ENCODE measurements at regions not wholly inside any gene's neighbourhood (a gene's known extent, or its start where the extent isn't known, plus 50 kb on each side); places are given as distances from the start of the nearest gene placed in this dataset.

DNA sequence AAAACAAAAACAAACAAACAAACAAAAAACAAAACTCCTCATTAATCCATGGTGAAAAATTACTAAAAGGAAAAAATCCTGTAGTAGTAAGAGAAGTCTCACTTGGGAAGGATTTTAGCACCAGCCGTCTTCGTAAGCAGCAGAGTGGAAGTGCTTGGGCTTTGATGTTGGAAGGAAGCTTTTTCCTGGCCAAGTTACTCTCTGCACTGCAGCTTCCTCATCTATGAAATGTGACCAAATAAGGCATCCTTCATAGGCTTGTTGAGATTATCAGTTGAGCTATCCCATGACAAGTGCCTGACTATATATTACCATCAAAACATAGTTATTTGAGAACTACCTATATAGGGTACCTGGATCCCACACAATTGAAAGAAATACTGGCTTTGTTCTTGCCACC, 436.4 kb upstream of the ONECUT1 start:
- Histone ChIP-seq H2AFZ (ENCODE audit: low read length) (no peak overlapping the region), H3K4ac (ENCODE audit: low read length) (no peak overlapping the region), H3K9ac (ENCODE audit: low read depth, low read length, poor library complexity) (no peak overlapping the region), H3K14ac (ENCODE audit: low read length) (no peak overlapping the region), H4K91ac (ENCODE audit: low read depth, low read length, poor library complexity) (no peak overlapping the region), H3K18ac (ENCODE audit: low read length) (no peak overlapping the region), H3K27ac (replicated peaks; ENCODE audit: low read length) (no peak overlapping the region), H3K79me1 (ENCODE audit: low read depth, low read length) (no peaks in the 10 kb centered on the region), H4K8ac (ENCODE audit: low read depth, low read length) (no peak overlapping the region), H3K23ac (ENCODE audit: low read depth, low read length, poor library complexity) (no peak overlapping the region), H2BK120ac (ENCODE audit: low read depth, low read length) (no peak overlapping the region), H3K9me3 (replicated peaks in 1 of 2; ENCODE audit: control insufficient read depth in 2 of 2, insufficient read depth in 1 of 2, low read depth in 1 of 2, low read length in 2 of 2) (no peaks in the 10 kb centered on the region), H2BK5ac (ENCODE audit: low read length) (no peak overlapping the region), H2AK5ac (ENCODE audit: low read depth, low read length) (no peak overlapping the region), H3K4me2 (ENCODE audit: insufficient read depth, low read length, poor library complexity, severe bottlenecking) (no peak overlapping the region), H3K27me3 (ENCODE audit: control insufficient read depth in 3 of 3, insufficient read depth in 3 of 3, low read depth in 1 of 3, low read length in 3 of 3) (no peaks in the 10 kb centered on the region), H2BK15ac (ENCODE audit: low read length) (no peak overlapping the region), H3K4me1 (ENCODE audit: control insufficient read depth in 2 of 2, insufficient read depth in 1 of 2, low read depth in 1 of 2, low read length in 2 of 2) (no peaks in the 10 kb centered on the region), H2BK12ac (ENCODE audit: low read length) (no peak overlapping the region), H3K4me3 (ENCODE audit: low read length in 2 of 2) (no peak overlapping the region), H3K36me3 (replicated peaks in 1 of 2; ENCODE audit: control insufficient read depth in 2 of 2, insufficient read depth in 2 of 2, low read length in 2 of 2) (no peaks in the 10 kb centered on the region)
- no CpG with 5 or more reads among the region's 2 CpGs for WGBS, 2 donors (ENCODE audit: extremely low coverage in 2 of 2, insufficient read length in 2 of 2, insufficient replicate concordance in 1 of 2)
- no peak for DNase-seq (ENCODE audit: low spot score)

DNA sequence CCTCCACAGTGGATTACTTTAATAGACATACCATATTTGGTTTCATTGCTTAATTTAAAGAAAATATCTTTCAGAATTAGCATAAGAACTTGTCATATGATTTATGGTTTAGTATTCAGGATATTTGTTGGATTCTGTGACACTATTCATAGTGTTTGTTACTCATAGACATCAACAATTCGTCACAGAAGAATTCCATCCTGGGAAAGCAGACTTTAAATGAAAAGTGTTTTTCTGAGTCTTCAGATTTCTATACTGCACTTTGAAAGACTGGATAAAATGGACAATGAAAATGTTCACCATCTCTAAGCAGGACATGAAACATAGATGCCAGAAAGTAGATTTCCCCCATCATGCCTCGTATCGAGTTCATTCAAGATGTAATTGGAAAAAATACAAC, 435.6 kb upstream of the ONECUT1 start:
- Histone ChIP-seq H2BK15ac (ENCODE audit: low read length) (no peak overlapping the region), H3K27me3 (ENCODE audit: control insufficient read depth in 3 of 3, insufficient read depth in 3 of 3, low read depth in 1 of 3, low read length in 3 of 3) (no peaks in the 10 kb centered on the region), H3K4ac (ENCODE audit: low read length) (no peak overlapping the region), H2BK5ac (ENCODE audit: low read length) (no peak overlapping the region), H3K9ac (ENCODE audit: low read depth, low read length, poor library complexity) (no peak overlapping the region), H3K4me3 (ENCODE audit: low read length in 2 of 2) (no peak overlapping the region), H2AFZ (ENCODE audit: low read length) (no peak overlapping the region), H3K79me1 (ENCODE audit: low read depth, low read length) (no peaks in the 10 kb centered on the region), H3K4me2 (ENCODE audit: insufficient read depth, low read length, poor library complexity, severe bottlenecking) (no peak overlapping the region), H3K18ac (ENCODE audit: low read length) (no peak overlapping the region), H3K27ac (replicated peaks; ENCODE audit: low read length) (no peak overlapping the region), H2BK120ac (ENCODE audit: low read depth, low read length) (no peak overlapping the region), H2AK5ac (ENCODE audit: low read depth, low read length) (no peak overlapping the region), H3K4me1 (ENCODE audit: control insufficient read depth in 2 of 2, insufficient read depth in 1 of 2, low read depth in 1 of 2, low read length in 2 of 2) (no peaks in the 10 kb centered on the region), H4K91ac (ENCODE audit: low read depth, low read length, poor library complexity) (no peak overlapping the region), H2BK12ac (ENCODE audit: low read length) (no peak overlapping the region), H3K14ac (ENCODE audit: low read length) (no peak overlapping the region), H3K9me3 (replicated peaks in 1 of 2; ENCODE audit: control insufficient read depth in 2 of 2, insufficient read depth in 1 of 2, low read depth in 1 of 2, low read length in 2 of 2) (no peaks in the 10 kb centered on the region), H4K8ac (ENCODE audit: low read depth, low read length) (no peak overlapping the region), H3K36me3 (replicated peaks in 1 of 2; ENCODE audit: control insufficient read depth in 2 of 2, insufficient read depth in 2 of 2, low read length in 2 of 2) (no peaks in the 10 kb centered on the region), H3K23ac (ENCODE audit: low read depth, low read length, poor library complexity) (no peak overlapping the region)
- WGBS, 2 donors (ENCODE audit: extremely low coverage in 2 of 2, insufficient read length in 2 of 2, insufficient replicate concordance in 1 of 2) = no CpG with 5 or more reads among the region's 3 CpGs
- DNase-seq (ENCODE audit: low spot score) = no peak

DNA sequence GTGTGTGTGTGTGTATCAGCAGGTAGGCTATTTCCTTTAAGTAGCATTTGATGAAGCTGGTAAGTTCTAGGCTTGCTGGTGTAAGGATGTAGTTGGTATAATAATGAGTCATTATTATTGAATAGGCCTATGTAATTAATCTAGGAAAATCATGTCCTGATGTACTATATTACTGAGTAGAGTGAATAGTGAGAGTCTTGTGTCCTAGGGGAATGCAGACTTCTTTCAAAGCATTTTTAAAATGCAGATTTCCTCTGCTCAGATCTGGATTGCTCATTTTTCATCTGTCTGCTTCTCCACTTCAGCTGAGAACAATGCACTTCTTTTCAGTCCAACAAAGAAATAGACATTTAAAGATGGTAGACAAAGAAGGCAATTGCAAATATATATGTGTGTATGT, 434.2 kb upstream of the ONECUT1 start:
- no peaks in the 10 kb centered on the region for H3K4me1 ChIP-seq (ENCODE audit: control insufficient read depth in 2 of 2, insufficient read depth in 1 of 2, low read depth in 1 of 2, low read length in 2 of 2)
- no peak overlapping the region for H4K8ac ChIP-seq (ENCODE audit: low read depth, low read length)
- H2AK5ac ChIP-seq (ENCODE audit: low read depth, low read length) = no peak overlapping the region
- H2BK15ac ChIP-seq (ENCODE audit: low read length) = no peak overlapping the region
- H3K23ac ChIP-seq (ENCODE audit: low read depth, low read length, poor library complexity) = no peak overlapping the region
- no peak overlapping the region for H2AFZ ChIP-seq (ENCODE audit: low read length)
- H3K18ac ChIP-seq (ENCODE audit: low read length) = no peak overlapping the region
- no peaks in the 10 kb centered on the region for H3K27me3 ChIP-seq (ENCODE audit: control insufficient read depth in 3 of 3, insufficient read depth in 3 of 3, low read depth in 1 of 3, low read length in 3 of 3)
- H2BK5ac ChIP-seq (ENCODE audit: low read length) = no peak overlapping the region
- H3K4me3 ChIP-seq (ENCODE audit: low read length in 2 of 2) = no peak overlapping the region
- DNase-seq (ENCODE audit: low spot score) = no peak
- no peak overlapping the region for H2BK120ac ChIP-seq (ENCODE audit: low read depth, low read length)
- H3K36me3 ChIP-seq (replicated peaks in 1 of 2; ENCODE audit: control insufficient read depth in 2 of 2, insufficient read depth in 2 of 2, low read length in 2 of 2) = no peaks in the 10 kb centered on the region
- H3K9ac ChIP-seq (ENCODE audit: low read depth, low read length, poor library complexity) = no peak overlapping the region
- no peak overlapping the region for H2BK12ac ChIP-seq (ENCODE audit: low read length)
- H3K27ac ChIP-seq (replicated peaks; ENCODE audit: low read length) = no peak overlapping the region
- H3K9me3 ChIP-seq (replicated peaks in 1 of 2; ENCODE audit: control insufficient read depth in 2 of 2, insufficient read depth in 1 of 2, low read depth in 1 of 2, low read length in 2 of 2) = no peaks in the 10 kb centered on the region
- no peaks in the 10 kb centered on the region for H3K79me1 ChIP-seq (ENCODE audit: low read depth, low read length)
- no peak overlapping the region for H3K14ac ChIP-seq (ENCODE audit: low read length)
- no peak overlapping the region for H4K91ac ChIP-seq (ENCODE audit: low read depth, low read length, poor library complexity)
- no peak overlapping the region for H3K4ac ChIP-seq (ENCODE audit: low read length)
- no peak overlapping the region for H3K4me2 ChIP-seq (ENCODE audit: insufficient read depth, low read length, poor library complexity, severe bottlenecking)

DNA sequence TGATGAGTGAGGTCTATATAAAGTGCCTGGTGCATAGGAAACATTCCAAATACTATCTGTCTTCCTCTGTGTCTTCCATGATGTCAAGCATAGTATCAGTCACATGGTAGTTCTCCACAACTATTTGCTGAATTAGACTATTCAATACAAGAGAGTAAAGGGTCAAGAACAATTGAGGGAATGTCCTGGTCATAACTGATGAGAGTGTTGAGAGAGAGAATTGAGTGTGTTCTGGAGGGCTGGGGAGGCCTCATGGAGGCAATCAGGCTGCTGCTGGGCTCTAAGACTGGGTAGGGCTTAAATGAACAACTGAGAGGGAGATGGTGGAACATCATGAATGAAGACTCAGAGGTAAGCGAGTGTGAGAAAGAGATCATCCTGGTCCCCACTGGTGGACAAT, 433.7 kb upstream of the ONECUT1 start:
- H2BK12ac ChIP-seq (ENCODE audit: low read length) = no peak overlapping the region
- no peaks in the 10 kb centered on the region for H3K9me3 ChIP-seq (replicated peaks in 1 of 2; ENCODE audit: control insufficient read depth in 2 of 2, insufficient read depth in 1 of 2, low read depth in 1 of 2, low read length in 2 of 2)
- H2BK120ac ChIP-seq (ENCODE audit: low read depth, low read length) = no peak overlapping the region
- H3K4me3 ChIP-seq (ENCODE audit: low read length in 2 of 2) = no peak overlapping the region
- H4K91ac ChIP-seq (ENCODE audit: low read depth, low read length, poor library complexity) = no peak overlapping the region
- H3K4me2 ChIP-seq (ENCODE audit: insufficient read depth, low read length, poor library complexity, severe bottlenecking) = no peak overlapping the region
- H3K9ac ChIP-seq (ENCODE audit: low read depth, low read length, poor library complexity) = no peak overlapping the region
- H3K36me3 ChIP-seq (replicated peaks in 1 of 2; ENCODE audit: control insufficient read depth in 2 of 2, insufficient read depth in 2 of 2, low read length in 2 of 2) = no peaks in the 10 kb centered on the region
- no peaks in the 10 kb centered on the region for H3K4me1 ChIP-seq (ENCODE audit: control insufficient read depth in 2 of 2, insufficient read depth in 1 of 2, low read depth in 1 of 2, low read length in 2 of 2)
- H3K14ac ChIP-seq (ENCODE audit: low read length) = no peak overlapping the region
- H2AK5ac ChIP-seq (ENCODE audit: low read depth, low read length) = no peak overlapping the region
- WGBS, 2 donors (ENCODE audit: extremely low coverage in 2 of 2, insufficient read length in 2 of 2, insufficient replicate concordance in 1 of 2) = no CpG with 5 or more reads among the region's 1 CpG
- no peak overlapping the region for H3K18ac ChIP-seq (ENCODE audit: low read length)
- no peaks in the 10 kb centered on the region for H3K27me3 ChIP-seq (ENCODE audit: control insufficient read depth in 3 of 3, insufficient read depth in 3 of 3, low read depth in 1 of 3, low read length in 3 of 3)
- no peak for DNase-seq (ENCODE audit: low spot score)
- no peak overlapping the region for H3K4ac ChIP-seq (ENCODE audit: low read length)
- no peak overlapping the region for H4K8ac ChIP-seq (ENCODE audit: low read depth, low read length)
- no peak overlapping the region for H2BK5ac ChIP-seq (ENCODE audit: low read length)
- H3K27ac ChIP-seq (replicated peaks; ENCODE audit: low read length) = no peak overlapping the region
- H2BK15ac ChIP-seq (ENCODE audit: low read length) = no peak overlapping the region
- H3K79me1 ChIP-seq (ENCODE audit: low read depth, low read length) = no peaks in the 10 kb centered on the region
- no peak overlapping the region for H3K23ac ChIP-seq (ENCODE audit: low read depth, low read length, poor library complexity)
- H2AFZ ChIP-seq (ENCODE audit: low read length) = no peak overlapping the region
